OCI-LY3 (cell line): ENCODE measurements at regions not wholly inside any gene's neighbourhood (a gene's known extent, or its start where the extent isn't known, plus 50 kb on each side); places are given as distances from the start of the nearest gene placed in this dataset.

ENCODE experiments used
- H2AFZ ChIP-seq: fragments of 200-600, 300-600 bp; shearing (Covaris generic); 2 replicates; pipeline ENCODE4 v1.6.0; 2014; ENCODE audit warnings: antibody characterized with exemption, low read depth, low read length
- H3K27ac ChIP-seq: fragments of 200-600, 300-600 bp; sonication (generic); 2 replicates; pipeline ENCODE4 v1.5.1; 2014; ENCODE audit warnings: mild to moderate bottlenecking, low read length, moderate library complexity, mixed read lengths
- H3K27me3 ChIP-seq: fragments of 200-600, 300-600 bp; sonication (generic); 2 replicates; pipeline ENCODE4 v1.6.1; 2014; ENCODE audit warnings: low read depth, low read length, mixed read lengths
- H3K36me3 ChIP-seq: fragments of 200-600, 300-600 bp; sonication (generic); replicated peaks from 2 replicates; pipeline ENCODE3; 2014; ENCODE audit warnings: low read depth, low read length, mixed read lengths
- H3K4me1 ChIP-seq: fragments of 300-600, 200-600 bp; sonication (generic); 2 replicates; pipeline ENCODE4 v1.6.1; 2014; ENCODE audit warnings: low read length, mixed read lengths
- H3K4me2 ChIP-seq: fragments of 200-600, 300-600 bp; sonication (generic); 2 replicates; pipeline ENCODE4 v1.6.1; 2014; ENCODE audit warnings: low read length, mixed read lengths
- H3K4me3 ChIP-seq: fragments of 300-600, 200-600 bp; sonication (generic); 2 replicates; pipeline ENCODE4 v1.5.1; 2014; ENCODE audit warnings: antibody characterized with exemption, mild to moderate bottlenecking, low read length, moderate library complexity
- H3K79me2 ChIP-seq: fragments of 300-600, 200-600 bp; shearing (Covaris generic); 2 replicates; pipeline ENCODE4 v1.6.1; 2014; ENCODE audit warnings: mild to moderate bottlenecking, low read length, mixed read lengths
- H3K9ac ChIP-seq: fragments of 300-600, 200-600 bp; shearing (Covaris generic); 2 replicates; pipeline ENCODE4 v1.6.0; 2014; ENCODE audit warnings: mild to moderate bottlenecking, low read length, moderate library complexity
- H3K9me3 ChIP-seq: fragments of 200-600, 300-600 bp; shearing (Covaris generic); 2 replicates; pipeline ENCODE4 v1.6.1; 2014; ENCODE audit warnings: low read length, mixed read lengths; ENCODE audit not compliant: insufficient read depth
- H4K20me1 ChIP-seq: fragments of 200-600, 300-600 bp; sonication (generic); 2 replicates; pipeline ENCODE4 v1.6.1; 2016; ENCODE audit warnings: low read length, mixed read lengths; ENCODE audit not compliant: insufficient read depth
- EZH2phosphoT487 ChIP-seq: fragments of 200-600 bp; shearing (Covaris generic); IDR thresholded peaks from 2 replicates; pipeline ENCODE4 v1.6.1; 2018; ENCODE audit warnings: antibody characterized with exemption, mixed run types, low read depth
- TF ChIP-seq, protein P1 (sequence below): fragments of 200-600, 300-600 bp; sonication (generic); IDR thresholded peaks from 2 replicates; pipeline ENCODE4 v1.5.1; 2014; ENCODE audit warnings: antibody characterized with exemption, low read length, low read depth

DNA sequence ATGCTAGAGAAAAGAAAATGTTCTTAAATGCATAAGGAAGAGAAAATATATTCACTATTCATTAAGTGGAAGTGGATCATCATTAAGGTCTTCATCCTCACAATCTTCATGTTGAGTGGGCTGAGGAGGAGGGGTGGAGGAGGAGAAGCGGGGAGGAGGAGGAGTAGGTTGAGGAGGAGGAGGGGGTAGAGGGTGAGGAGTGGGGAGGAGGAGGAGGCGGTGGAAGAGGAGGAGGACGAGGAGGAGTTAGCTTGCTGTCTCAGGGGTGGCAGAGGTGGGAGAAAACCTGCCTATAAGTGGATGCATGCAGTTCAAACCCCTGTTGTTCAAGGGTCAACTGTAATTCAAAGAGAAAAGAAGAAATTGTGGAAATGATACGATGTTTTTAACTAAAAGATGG, 71.6 kb downstream of the MYEOV start:
- H3K36me3 ChIP-seq, result peaks cover 3% of the 10 kb centered on the region
- no peak overlapping the region for H3K4me3 ChIP-seq
- no peaks in the 10 kb centered on the region for H3K9me3 ChIP-seq
- H4K20me1 ChIP-seq, result no peaks in the 10 kb centered on the region
- no peak overlapping the region for H3K27ac ChIP-seq
- no peak overlapping the region for H3K9ac ChIP-seq
- H3K27me3 ChIP-seq, result peaks cover 12% of the 10 kb centered on the region; the same call in 1 of the 2 replicates
- no peaks in the 10 kb centered on the region for H3K79me2 ChIP-seq
- H2AFZ ChIP-seq, result no peak overlapping the region
- TF ChIP-seq, protein P1, sequence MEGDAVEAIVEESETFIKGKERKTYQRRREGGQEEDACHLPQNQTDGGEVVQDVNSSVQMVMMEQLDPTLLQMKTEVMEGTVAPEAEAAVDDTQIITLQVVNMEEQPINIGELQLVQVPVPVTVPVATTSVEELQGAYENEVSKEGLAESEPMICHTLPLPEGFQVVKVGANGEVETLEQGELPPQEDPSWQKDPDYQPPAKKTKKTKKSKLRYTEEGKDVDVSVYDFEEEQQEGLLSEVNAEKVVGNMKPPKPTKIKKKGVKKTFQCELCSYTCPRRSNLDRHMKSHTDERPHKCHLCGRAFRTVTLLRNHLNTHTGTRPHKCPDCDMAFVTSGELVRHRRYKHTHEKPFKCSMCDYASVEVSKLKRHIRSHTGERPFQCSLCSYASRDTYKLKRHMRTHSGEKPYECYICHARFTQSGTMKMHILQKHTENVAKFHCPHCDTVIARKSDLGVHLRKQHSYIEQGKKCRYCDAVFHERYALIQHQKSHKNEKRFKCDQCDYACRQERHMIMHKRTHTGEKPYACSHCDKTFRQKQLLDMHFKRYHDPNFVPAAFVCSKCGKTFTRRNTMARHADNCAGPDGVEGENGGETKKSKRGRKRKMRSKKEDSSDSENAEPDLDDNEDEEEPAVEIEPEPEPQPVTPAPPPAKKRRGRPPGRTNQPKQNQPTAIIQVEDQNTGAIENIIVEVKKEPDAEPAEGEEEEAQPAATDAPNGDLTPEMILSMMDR, result no peak
- no peak for TF ChIP-seq EZH2phosphoT487
- H3K4me1 ChIP-seq, result no peaks in the 10 kb centered on the region
- no peak overlapping the region for H3K4me2 ChIP-seq

DNA sequence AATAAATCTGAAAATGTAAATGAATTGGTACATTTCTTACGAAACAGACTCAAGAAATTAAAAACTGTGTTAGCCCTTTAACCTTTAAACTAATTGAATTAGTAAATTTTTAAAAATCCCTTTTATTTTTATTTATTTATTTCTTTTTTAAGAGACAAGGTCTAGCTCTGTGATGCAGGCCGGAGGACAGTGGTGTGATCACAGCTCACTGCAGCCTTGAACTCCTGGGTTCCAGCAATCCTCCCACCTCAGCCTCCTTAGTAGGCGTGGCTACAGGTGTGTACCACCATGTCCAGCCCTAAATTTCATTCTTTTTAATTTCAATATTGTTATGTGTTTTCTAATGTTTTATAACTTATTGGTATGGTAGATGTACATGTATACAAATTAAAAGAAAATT, 72.6 kb downstream of the MYEOV start:
- H4K20me1 ChIP-seq, result no peaks in the 10 kb centered on the region
- H3K27me3 ChIP-seq, result peaks cover 12% of the 10 kb centered on the region; the same call in 1 of the 2 replicates
- TF ChIP-seq, protein P1, result no peak
- TF ChIP-seq EZH2phosphoT487, result no peak

DNA sequence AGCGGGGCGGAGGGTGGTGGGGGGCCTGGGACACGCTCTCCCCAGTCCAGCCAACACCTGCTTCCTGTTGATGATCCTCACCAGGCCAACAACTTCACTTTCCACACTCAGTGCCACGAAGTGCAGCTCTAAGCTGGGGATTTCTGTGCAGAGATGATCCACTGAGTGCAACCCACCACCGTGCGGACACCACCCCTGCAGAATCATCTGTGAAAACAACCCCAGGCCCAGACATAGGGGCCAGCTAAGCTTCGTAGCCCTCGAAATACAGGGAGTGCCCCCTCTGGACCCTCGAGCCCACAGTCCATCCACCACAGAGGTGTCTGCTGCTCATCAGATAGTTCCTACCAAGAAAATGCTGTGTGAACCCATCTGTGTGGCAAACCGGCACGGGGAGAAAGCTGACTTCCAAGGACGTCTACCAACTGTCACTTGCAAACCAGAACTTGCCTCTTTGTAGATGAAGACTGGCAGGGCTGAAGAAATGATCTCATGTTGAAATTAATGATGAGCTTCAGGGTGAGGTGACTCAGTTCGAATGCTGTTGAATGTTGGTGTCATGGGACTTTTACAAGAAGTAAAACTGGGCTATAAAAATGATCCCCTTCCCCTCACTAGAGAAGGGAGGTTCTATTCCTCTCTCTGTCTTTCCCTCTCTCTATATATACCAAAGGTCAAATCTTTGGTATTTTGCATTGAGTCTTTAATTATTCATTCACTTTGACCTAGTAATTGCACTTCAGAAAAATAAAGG, 73.4 kb downstream of the MYEOV start:
- Histone ChIP-seq H4K20me1 (no peaks in the 10 kb centered on the region), H3K4me2 (no peak overlapping the region), H3K36me3 (peaks cover 3% of the 10 kb centered on the region), H3K27me3 (peaks cover 12% of the 10 kb centered on the region; the same call in 1 of the 2 replicates), H3K4me3 (no peak overlapping the region), H3K4me1 (no peaks in the 10 kb centered on the region), H3K9me3 (no peaks in the 10 kb centered on the region), H3K79me2 (no peaks in the 10 kb centered on the region), H3K9ac (no peak overlapping the region), H3K27ac (no peak overlapping the region), H2AFZ (no peak overlapping the region)
- TF ChIP-seq, protein P1, result no peak
- no peak for TF ChIP-seq EZH2phosphoT487

More for the DNA sequence above, 72.6 kb downstream of the MYEOV start:
- Histone ChIP-seq H3K9me3 (no peaks in the 10 kb centered on the region), H3K4me1 (no peaks in the 10 kb centered on the region), H3K27ac (no peak overlapping the region), H2AFZ (no peak overlapping the region), H3K4me2 (no peak overlapping the region), H3K79me2 (no peaks in the 10 kb centered on the region), H3K9ac (no peak overlapping the region), H3K36me3 (peaks cover 3% of the 10 kb centered on the region), H3K4me3 (no peak overlapping the region)

DNA sequence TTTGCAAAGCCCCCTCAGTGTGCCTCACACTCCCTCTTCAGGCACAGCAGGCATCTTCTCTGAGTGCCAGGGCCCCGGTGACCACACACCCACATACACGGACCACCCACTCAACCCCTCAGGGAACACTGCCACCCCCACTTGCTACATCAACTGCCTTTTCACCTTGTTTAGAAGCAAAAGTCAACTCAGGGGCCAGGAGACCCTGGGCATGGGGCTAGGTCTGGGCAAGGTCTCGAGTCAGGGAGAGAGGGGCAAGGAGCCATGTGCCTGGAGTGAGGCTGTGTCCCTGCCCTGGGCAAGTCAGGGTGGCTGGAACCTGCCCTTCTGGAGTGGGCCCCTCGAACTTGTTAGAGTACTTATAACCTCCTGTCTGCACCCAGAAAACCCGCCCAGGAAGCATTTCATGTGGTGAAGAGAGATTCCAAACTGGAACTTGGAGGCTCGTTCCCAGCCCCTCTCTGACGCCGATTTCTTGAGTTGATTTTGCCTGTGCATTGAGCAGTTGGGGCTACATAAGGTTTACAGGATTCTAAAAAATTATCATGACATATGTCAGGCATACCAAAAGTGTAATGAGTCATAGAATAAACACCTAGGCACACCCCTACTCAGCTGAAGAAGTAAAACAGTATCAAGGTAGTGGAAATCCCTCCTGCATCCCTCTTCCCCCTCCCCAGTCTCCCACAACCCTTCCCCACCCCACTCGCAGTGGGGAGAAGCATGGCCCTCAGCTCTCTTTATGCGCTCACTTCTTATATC, 74.3 kb downstream of the MYEOV start:
- Histone ChIP-seq H3K4me3 (no peak overlapping the region), H3K27ac (no peak overlapping the region)

More for the DNA sequence above, 74.3 kb downstream of the MYEOV start:
- no peaks in the 10 kb centered on the region for H4K20me1 ChIP-seq
- H3K36me3 ChIP-seq, result peaks cover 3% of the 10 kb centered on the region
- H3K9me3 ChIP-seq, result no peaks in the 10 kb centered on the region
- no peaks in the 10 kb centered on the region for H3K79me2 ChIP-seq
- H3K4me1 ChIP-seq, result no peaks in the 10 kb centered on the region
- TF ChIP-seq EZH2phosphoT487, result no peak
- TF ChIP-seq, protein P1, result no peak
- peaks cover 12% of the 10 kb centered on the region; the same call in 1 of the 2 replicates for H3K27me3 ChIP-seq
- no peak overlapping the region for H2AFZ ChIP-seq
- no peak overlapping the region for H3K9ac ChIP-seq
- H3K4me2 ChIP-seq, result no peak overlapping the region
